IMR-90 (cell line): ENCODE measurements at regions not wholly inside any gene's neighbourhood (a gene's known extent, or its start where the extent isn't known, plus 50 kb on each side); places are given as distances from the start of the nearest gene placed in this dataset.

Experiments used
- ATAC-seq: fragments of 200-7000 bp; cut with Tn5 transposase; 2 replicates; pipeline ENCODE4 v1.9.1; 2020; ENCODE audit warnings: low read depth, mild to moderate bottlenecking, moderate library complexity
- BruUV-seq: library from RNA; stranded (reverse); fragments of 400-500 nt; replicated peaks from 2 replicates; lab custom pipeline; 2021; lab: Mats Ljungman, UMichigan
- CTCF ChIA-PET: fragments of 300-600 bp; formaldehyde crosslinking; extraction: SDS; loops from one replicate; lab custom pipeline; 2021; ENCODE audit warnings: antibody characterized with exemption; lab: Yijun Ruan, JAX
- POLR2A ChIA-PET: fragments of 300-600 bp; sonication (Branson Sonifier 250); formaldehyde crosslinking; loops from one replicate; lab custom pipeline; 2022; ENCODE audit warnings: antibody characterized with exemption; ENCODE audit not compliant: unreplicated experiment; lab: Charles Lee
- DNase-seq: peaks from one replicate; pipeline ENCODE4 v3.0.0; 2013
- H2AFZ ChIP-seq: replicated peaks from 2 replicates; pipeline ENCODE3; 2013; ENCODE audit warnings: low read length, mild to moderate bottlenecking; ENCODE audit not compliant: poor library complexity
- H2AK5ac ChIP-seq: 2 replicates; pipeline ENCODE4 v1.6.1; 2013; ENCODE audit warnings: low read depth, low read length, inconsistent platforms
- H2AK9ac ChIP-seq: replicated peaks from 2 replicates; pipeline ENCODE3; 2013; ENCODE audit warnings: mild to moderate bottlenecking, low read depth, low read length, moderate library complexity; ENCODE audit not compliant: poor library complexity
- H2BK120ac ChIP-seq: 2 replicates; pipeline ENCODE4 v1.6.1; 2013; ENCODE audit warnings: low read depth, low read length, inconsistent platforms
- H2BK15ac ChIP-seq: 3 replicates; pipeline ENCODE4 v1.6.1; 2013; ENCODE audit warnings: low read depth, low read length, inconsistent platforms
- H2BK20ac ChIP-seq: 2 replicates; pipeline ENCODE4 v1.6.1; 2013; ENCODE audit warnings: low read depth, mild to moderate bottlenecking, inconsistent platforms, low read length, moderate library complexity
- H2BK5ac ChIP-seq: 2 replicates; pipeline ENCODE4 v1.6.1; 2013; ENCODE audit warnings: mild to moderate bottlenecking, low read depth, low read length, inconsistent platforms; ENCODE audit not compliant: poor library complexity, severe bottlenecking
- H3K14ac ChIP-seq: replicated peaks from 2 replicates; pipeline ENCODE4 v1.6.1; 2013; ENCODE audit warnings: low read depth, low read length, inconsistent platforms
- H3K18ac ChIP-seq: 2 replicates; pipeline ENCODE4 v1.6.1; 2013; ENCODE audit warnings: low read depth, low read length, control low read depth
- H3K23ac ChIP-seq: 2 replicates; pipeline ENCODE4 v1.6.1; 2013; ENCODE audit warnings: low read depth, low read length, inconsistent platforms
- H3K27ac ChIP-seq: 2 replicates; pipeline ENCODE4 v1.5.1; 2013; ENCODE audit warnings: mild to moderate bottlenecking, control low read depth, low read length; ENCODE audit not compliant: insufficient read depth
- H3K27me3 ChIP-seq: 2 replicates; pipeline ENCODE4 v1.6.1; 2013; ENCODE audit warnings: low read length; ENCODE audit not compliant: control insufficient read depth, insufficient read depth
- H3K36me3 ChIP-seq: 2 replicates; pipeline ENCODE4 v1.6.1; 2013; ENCODE audit warnings: low read length, mixed read lengths; ENCODE audit not compliant: control insufficient read depth, insufficient read depth
- H3K4ac ChIP-seq: 2 replicates; pipeline ENCODE4 v1.6.1; 2013; ENCODE audit warnings: low read depth, low read length, inconsistent platforms
- H3K4me1 ChIP-seq: 2 replicates; pipeline ENCODE4 v1.6.1; 2013; ENCODE audit warnings: low read length, mixed read lengths; ENCODE audit not compliant: control insufficient read depth, insufficient read depth
- H3K4me2 ChIP-seq: 2 replicates; pipeline ENCODE4 v1.6.1; 2013; ENCODE audit warnings: low read depth, mild to moderate bottlenecking, control low read depth, low read length, moderate library complexity
- H3K4me3 ChIP-seq: 2 replicates; pipeline ENCODE4 v1.5.1; 2013; ENCODE audit warnings: low read depth, mild to moderate bottlenecking, control low read depth, low read length, moderate library complexity; ENCODE audit not compliant: insufficient read depth
- H3K56ac ChIP-seq: 2 replicates; pipeline ENCODE4 v1.6.1; 2013; ENCODE audit warnings: low read length, inconsistent platforms; ENCODE audit not compliant: insufficient read depth; ENCODE audit errors: extremely low read depth
- H3K79me1 ChIP-seq, 2 experiments: 2 replicates each; pipeline ENCODE4 v1.6.1; 2013; ENCODE audit warnings: low read length in 2 of 2, inconsistent platforms in 1 of 2, low read depth in 1 of 2
- H3K9ac ChIP-seq: 2 replicates; pipeline ENCODE4 v1.6.1; 2013; ENCODE audit warnings: low read depth, low read length, control low read depth
- H3K9me1 ChIP-seq: 2 replicates; pipeline ENCODE4 v1.6.1; 2013; ENCODE audit warnings: low read length, inconsistent platforms; ENCODE audit not compliant: insufficient read depth
- H3K9me3 ChIP-seq: 2 replicates; pipeline ENCODE4 v1.6.1; 2013; ENCODE audit warnings: low read length; ENCODE audit not compliant: control insufficient read depth, insufficient read depth
- H4K20me1 ChIP-seq: 2 replicates; pipeline ENCODE4 v1.6.1; 2013; ENCODE audit warnings: low read length, inconsistent platforms; ENCODE audit not compliant: insufficient read depth
- H4K5ac ChIP-seq: 2 replicates; pipeline ENCODE4 v1.6.1; 2013; ENCODE audit warnings: mild to moderate bottlenecking, low read depth, low read length, control low read depth
- H4K8ac ChIP-seq, 2 experiments: 2 replicates each; pipeline ENCODE4 v1.6.1; 2013; ENCODE audit warnings: low read depth in 2 of 2, low read length in 2 of 2, control low read depth in 1 of 2, inconsistent platforms in 1 of 2
- H4K91ac ChIP-seq: 2 replicates; pipeline ENCODE4 v1.6.1; 2013; ENCODE audit warnings: low read depth, low read length, inconsistent platforms; ENCODE audit not compliant: insufficient read depth
- CEBPB ChIP-seq: IDR thresholded peaks from 2 replicates; pipeline ENCODE4 v1.6.1; 2012; ENCODE audit warnings: low read depth, low read length, improper control_type of control experiment
- CHD1 ChIP-seq: IDR thresholded peaks from 2 replicates; pipeline ENCODE4 v1.6.1; 2012; ENCODE audit warnings: low read depth, low read length, improper control_type of control experiment
- dilution Hi-C: fragments of 300-500 bp; cut with HindIII; formaldehyde crosslinking; loops from one replicate; pipeline ENCODE4 v1.14.3; 2018; ENCODE audit warnings: low sequenced_read_pairs; ENCODE audit not compliant: unreplicated experiment
- in situ Hi-C: fragments of 300-500 bp; cut with MboI; formaldehyde crosslinking; loops from 3 replicates; pipeline ENCODE4 v1.14.3; 2019; ENCODE audit warnings: low sequenced_read_pairs, inconsistent platforms, mixed read lengths
- intact Hi-C: fragments of 100-400 bp; cut with micrococcal nuclease; formaldehyde crosslinking; loops from 2 replicates; pipeline ENCODE4 v1.10.0; 2022
- TF ChIP-seq, protein P1 (sequence below): conservative IDR thresholded peaks from 2 replicates; pipeline ENCODE4 v1.5.1; 2012; ENCODE audit warnings: mild to moderate bottlenecking, low read depth, low read length, improper control_type of control experiment

GRCh38 chr17:11056926-11057325 lies 184.1 kb upstream of the SHISA6 start:
- Histone ChIP-seq H3K9me3 (peaks cover 20% of the 10 kb centered on the region), H2AK9ac (no peak overlapping the region), H3K23ac (no peak overlapping the region), H2BK20ac (no peak overlapping the region), H4K8ac (no peak overlapping the region), H4K20me1 (no peaks in the 10 kb centered on the region), H2BK5ac (no peak overlapping the region), H4K91ac (no peak overlapping the region), H3K56ac (no peak overlapping the region), H3K14ac (no peak overlapping the region), H3K4me3 (no peak overlapping the region), H2AK5ac (no peak overlapping the region), H2AFZ (no peak overlapping the region), H3K9ac (no peak overlapping the region), H3K79me1 (no peaks in the 10 kb centered on the region), H2BK120ac (no peak overlapping the region), H3K4me1 (no peaks in the 10 kb centered on the region), H3K27me3 (no peaks in the 10 kb centered on the region), H4K5ac (no peak overlapping the region), H3K4me2 (no peak overlapping the region), H2BK15ac (no peak overlapping the region), H3K18ac (no peak overlapping the region), H3K4ac (no peak overlapping the region), H3K36me3 (no peaks in the 10 kb centered on the region), H3K27ac (no peak overlapping the region), H3K9me1 (no peaks in the 10 kb centered on the region)
- intact Hi-C loops = no loop called here
- dilution Hi-C loops = no loop called here
- ATAC-seq (no peak), DNase-seq (no peak)
- in situ Hi-C loops = no loop called here
- no TSS peak for BruUV-seq
- POLR2A ChIA-PET = no interaction called here
- CTCF ChIA-PET = interaction anchor here (0.6 kb wide), 1 partner anchor 898 kb away, joined by 4 read pairs; no protein-coding TSS in a partner anchor
- TF ChIP-seq, protein P1, sequence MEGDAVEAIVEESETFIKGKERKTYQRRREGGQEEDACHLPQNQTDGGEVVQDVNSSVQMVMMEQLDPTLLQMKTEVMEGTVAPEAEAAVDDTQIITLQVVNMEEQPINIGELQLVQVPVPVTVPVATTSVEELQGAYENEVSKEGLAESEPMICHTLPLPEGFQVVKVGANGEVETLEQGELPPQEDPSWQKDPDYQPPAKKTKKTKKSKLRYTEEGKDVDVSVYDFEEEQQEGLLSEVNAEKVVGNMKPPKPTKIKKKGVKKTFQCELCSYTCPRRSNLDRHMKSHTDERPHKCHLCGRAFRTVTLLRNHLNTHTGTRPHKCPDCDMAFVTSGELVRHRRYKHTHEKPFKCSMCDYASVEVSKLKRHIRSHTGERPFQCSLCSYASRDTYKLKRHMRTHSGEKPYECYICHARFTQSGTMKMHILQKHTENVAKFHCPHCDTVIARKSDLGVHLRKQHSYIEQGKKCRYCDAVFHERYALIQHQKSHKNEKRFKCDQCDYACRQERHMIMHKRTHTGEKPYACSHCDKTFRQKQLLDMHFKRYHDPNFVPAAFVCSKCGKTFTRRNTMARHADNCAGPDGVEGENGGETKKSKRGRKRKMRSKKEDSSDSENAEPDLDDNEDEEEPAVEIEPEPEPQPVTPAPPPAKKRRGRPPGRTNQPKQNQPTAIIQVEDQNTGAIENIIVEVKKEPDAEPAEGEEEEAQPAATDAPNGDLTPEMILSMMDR = no peak
- no peak for TF ChIP-seq CEBPB
- no peak for TF ChIP-seq CHD1
